AG10803 (cell line): ENCODE measurements at regions not wholly inside any gene's neighbourhood (a gene's known extent, or its start where the extent isn't known, plus 50 kb on each side); places are given as distances from the start of the nearest gene placed in this dataset.

Experiments
- DNase-seq: peaks from one replicate; pipeline ENCODE4 v3.0.0; 2010; ENCODE audit warnings: low read depth
- H3K4me3 ChIP-seq: 2 replicates; pipeline ENCODE4 v1.5.1; 2011; ENCODE audit warnings: mild to moderate bottlenecking, low read length, control low read depth
- TF ChIP-seq, protein P1 (sequence below): conservative IDR thresholded peaks from 2 replicates; pipeline ENCODE4 v1.5.1; 2011; ENCODE audit warnings: mild to moderate bottlenecking, low read length, control low read depth, inconsistent platforms

- TF ChIP-seq, protein P1, sequence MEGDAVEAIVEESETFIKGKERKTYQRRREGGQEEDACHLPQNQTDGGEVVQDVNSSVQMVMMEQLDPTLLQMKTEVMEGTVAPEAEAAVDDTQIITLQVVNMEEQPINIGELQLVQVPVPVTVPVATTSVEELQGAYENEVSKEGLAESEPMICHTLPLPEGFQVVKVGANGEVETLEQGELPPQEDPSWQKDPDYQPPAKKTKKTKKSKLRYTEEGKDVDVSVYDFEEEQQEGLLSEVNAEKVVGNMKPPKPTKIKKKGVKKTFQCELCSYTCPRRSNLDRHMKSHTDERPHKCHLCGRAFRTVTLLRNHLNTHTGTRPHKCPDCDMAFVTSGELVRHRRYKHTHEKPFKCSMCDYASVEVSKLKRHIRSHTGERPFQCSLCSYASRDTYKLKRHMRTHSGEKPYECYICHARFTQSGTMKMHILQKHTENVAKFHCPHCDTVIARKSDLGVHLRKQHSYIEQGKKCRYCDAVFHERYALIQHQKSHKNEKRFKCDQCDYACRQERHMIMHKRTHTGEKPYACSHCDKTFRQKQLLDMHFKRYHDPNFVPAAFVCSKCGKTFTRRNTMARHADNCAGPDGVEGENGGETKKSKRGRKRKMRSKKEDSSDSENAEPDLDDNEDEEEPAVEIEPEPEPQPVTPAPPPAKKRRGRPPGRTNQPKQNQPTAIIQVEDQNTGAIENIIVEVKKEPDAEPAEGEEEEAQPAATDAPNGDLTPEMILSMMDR, result no peak
- no peak overlapping the region for H3K4me3 ChIP-seq
- DNase-seq, result no peak
Measured at GRCh38 chr16:5479926-5480325, 382.3 kb upstream of the EEF2KMT start.

DNA sequence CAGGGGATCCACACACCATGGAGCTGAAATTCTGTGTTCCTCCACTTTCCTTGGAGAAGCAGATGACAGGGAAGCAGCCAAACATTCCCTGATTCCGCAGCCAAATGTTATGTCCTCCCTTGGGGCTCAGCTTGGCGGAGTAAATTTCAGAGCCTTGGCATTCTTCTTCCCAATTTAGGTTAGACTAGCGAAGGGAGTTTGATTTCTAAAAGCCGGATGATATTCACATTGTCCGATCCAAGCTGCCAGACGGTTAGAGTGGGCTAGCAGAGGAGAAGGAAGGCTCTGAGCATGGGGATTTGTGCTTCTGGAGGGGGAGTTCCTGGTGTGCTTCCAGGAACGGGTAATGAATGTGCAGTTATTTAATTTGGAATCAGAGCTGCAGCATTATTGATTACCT is 380.4 kb upstream of the EEF2KMT start:
- DNase-seq, result no peak
- TF ChIP-seq, protein P1, result no peak

DNA sequence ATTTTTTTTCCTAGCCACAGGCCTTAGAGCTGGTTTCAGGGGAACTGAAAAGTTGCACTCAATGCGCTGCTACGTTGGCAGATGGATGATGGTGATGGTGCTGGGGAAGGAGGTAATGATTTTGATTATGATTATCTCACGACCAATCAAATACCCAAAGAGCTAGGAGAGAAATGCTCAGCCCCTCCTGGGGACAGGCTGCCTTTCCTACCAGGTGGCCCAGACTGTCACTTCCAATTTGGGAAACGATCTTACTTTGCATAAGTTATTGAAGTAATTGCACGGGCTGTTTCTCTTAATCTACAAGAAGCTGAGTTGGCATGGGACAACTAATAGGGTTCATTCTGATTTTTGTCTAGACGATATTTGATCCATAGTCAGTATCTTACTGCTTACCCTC is 379.7 kb upstream of the EEF2KMT start:
- TF ChIP-seq, protein P1, result no peak
- DNase-seq, result no peak
- no peak overlapping the region for H3K4me3 ChIP-seq

More for the DNA sequence above, 380.4 kb upstream of the EEF2KMT start:
- H3K4me3 ChIP-seq, result no peak overlapping the region

DNA sequence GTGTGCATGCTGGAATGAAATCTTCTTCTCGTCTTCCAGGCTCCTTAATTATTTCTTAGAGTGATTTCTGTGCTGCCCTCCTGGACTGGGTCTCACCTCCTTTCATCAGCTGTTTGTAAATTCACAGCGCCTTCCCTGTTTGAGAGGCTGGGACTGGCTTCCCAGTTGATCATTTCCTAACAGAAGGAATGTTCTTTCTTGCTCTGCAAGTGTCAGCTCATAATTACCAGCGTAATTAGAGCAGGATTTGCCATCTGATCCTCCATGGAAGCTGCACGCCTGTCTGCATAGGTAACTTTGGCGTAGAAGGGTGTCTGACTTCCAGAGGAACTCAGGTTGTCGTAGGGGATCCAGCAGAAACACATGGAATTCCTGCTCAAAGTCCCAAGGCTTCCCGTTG is 375.0 kb upstream of the EEF2KMT start:
- H3K4me3 ChIP-seq, result no peak overlapping the region
- TF ChIP-seq, protein P1, result no peak
- no peak for DNase-seq

- no peak overlapping the region for H3K4me3 ChIP-seq
- TF ChIP-seq, protein P1, result no peak
- no peak for DNase-seq
Measured at GRCh38 chr16:5468488-5468887, 370.9 kb upstream of the EEF2KMT start.

DNA sequence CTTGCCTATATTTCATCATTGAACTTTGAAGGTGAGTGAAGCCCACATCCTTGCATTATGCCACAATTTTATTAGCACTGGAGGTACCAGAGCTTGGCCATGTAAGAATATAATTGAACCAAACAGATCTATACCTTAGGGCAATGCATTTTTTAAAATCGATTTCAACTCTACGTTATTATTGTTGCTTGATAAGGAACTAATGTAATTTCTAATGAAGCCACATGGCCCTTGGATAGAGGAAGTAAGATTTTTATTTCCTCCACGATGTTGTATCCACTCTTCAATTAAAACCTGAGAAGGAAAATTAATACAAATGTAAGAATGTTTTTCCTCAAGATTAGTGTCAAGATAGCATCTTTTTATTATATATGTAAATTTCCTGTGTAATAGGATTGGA is 370.0 kb upstream of the EEF2KMT start:
- H3K4me3 ChIP-seq, result no peak overlapping the region
- DNase-seq, result no peak
- TF ChIP-seq, protein P1, result no peak

GRCh38 chr16:5466551-5466950 is 369.0 kb upstream of the EEF2KMT start:
- H3K4me3 ChIP-seq, result no peak overlapping the region
- no peak for DNase-seq
- TF ChIP-seq, protein P1, result no peak
